ENCODE measurements at regions not wholly inside any gene's neighbourhood (a gene's known extent, or its start where the extent isn't known, plus 50 kb on each side); places are given as distances from the start of the nearest gene placed in this dataset.

DNA sequence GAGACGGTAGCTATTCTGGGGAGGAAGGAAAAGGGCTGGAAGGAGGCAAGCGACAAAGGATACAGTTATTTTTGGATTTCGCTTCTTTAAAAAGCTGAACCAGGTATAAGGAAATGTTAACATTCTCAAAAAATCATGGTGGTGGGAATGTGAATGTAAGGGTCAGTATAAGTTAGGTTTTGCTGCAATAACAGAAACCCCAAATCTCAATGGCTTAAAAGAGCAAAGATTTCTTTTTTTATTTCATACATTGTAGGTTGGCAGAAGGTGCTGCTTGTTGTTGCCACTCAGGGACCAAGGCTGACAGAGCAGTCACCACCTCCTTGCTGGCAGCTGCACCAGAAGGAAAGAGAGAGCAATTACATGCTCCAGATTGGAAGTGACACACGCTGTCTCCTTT, 176.3 kb upstream of the LPP start:
- no peak overlapping the region for H3K4me3 Mint-ChIP-seq
- no peaks in the 10 kb centered on the region for H3K9me3 Mint-ChIP-seq
- no peaks in the 10 kb centered on the region for H3K36me3 Mint-ChIP-seq
- no peaks in the 10 kb centered on the region for H3K27me3 Mint-ChIP-seq (ENCODE audit: low read depth in 3 of 3)
- H3K4me1 Mint-ChIP-seq: peaks cover 45 to 61% of the 10 kb centered on the region in 2 donors
- H3K27ac Mint-ChIP-seq: peak overlapping the region in 1 of 6 donors; percentile 27
- DNase-seq: no peak

DNA sequence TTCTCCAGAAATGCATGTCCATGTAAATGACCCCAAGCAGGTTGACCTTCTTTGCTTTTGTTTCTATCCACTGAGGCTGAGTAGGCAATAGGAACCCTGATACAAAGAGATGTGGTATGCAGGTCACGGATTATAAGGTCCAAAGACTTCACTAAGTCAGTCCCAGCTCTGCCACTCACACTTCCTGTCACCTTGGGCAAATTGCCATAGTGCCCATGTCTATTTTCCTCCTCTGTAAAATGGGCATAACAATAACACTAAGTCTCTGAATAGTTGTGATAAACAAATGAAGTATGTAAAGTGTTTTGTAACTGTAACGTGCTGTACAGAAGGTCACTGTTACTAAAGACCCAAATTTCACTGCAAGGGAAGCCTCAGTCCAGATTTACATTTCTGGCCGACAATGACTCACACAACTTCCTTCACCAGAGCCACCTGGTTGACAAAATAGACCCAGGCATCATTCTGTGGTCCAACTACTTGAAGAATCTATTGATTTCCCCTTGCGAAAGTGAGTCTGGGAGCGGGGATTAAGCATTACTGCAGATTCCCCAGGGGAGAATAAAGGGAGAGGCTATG, 175.4 kb upstream of the LPP start:
- no peaks in the 10 kb centered on the region for H3K27me3 Mint-ChIP-seq (ENCODE audit: low read depth in 3 of 3)
- peaks cover 46 to 55% of the 10 kb centered on the region in 2 donors for H3K4me1 Mint-ChIP-seq
- H3K9me3 Mint-ChIP-seq: no peaks in the 10 kb centered on the region
- H3K36me3 Mint-ChIP-seq: no peaks in the 10 kb centered on the region
- no peak overlapping the region for H3K4me3 Mint-ChIP-seq
- no peak for DNase-seq
- H3K27ac Mint-ChIP-seq: peak overlapping the region in 2 of 6 donors; percentile 16 to 36

DNA sequence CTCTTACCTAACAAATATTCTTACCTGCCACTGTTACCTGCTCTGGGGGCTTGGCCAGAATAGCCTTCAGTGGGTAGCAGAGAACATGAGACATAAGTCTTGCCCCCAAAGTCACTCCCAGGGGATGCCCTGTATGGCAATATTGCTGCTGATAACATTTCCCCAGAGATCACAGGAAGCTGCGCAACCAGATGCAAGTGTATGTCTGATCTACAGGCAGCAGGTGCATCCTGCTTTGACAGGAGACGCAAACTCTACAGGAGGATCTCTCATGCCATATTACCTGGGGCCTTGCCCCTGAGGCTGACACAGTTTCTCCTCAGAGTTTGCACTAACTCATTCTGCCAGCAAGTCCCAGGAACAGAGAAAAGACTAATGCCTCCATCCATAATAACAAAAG, 174.4 kb upstream of the LPP start:
- Mint-ChIP-seq H3K4me1 (peaks cover 37 to 46% of the 10 kb centered on the region in 2 donors), H3K27ac (peak overlapping the region in 1 of 6 donors; percentile 7), H3K36me3 (no peaks in the 10 kb centered on the region), H3K27me3 (ENCODE audit: low read depth in 3 of 3) (no peaks in the 10 kb centered on the region), H3K9me3 (no peaks in the 10 kb centered on the region), H3K4me3 (no peak overlapping the region)
- DNase-seq: no peak

DNA sequence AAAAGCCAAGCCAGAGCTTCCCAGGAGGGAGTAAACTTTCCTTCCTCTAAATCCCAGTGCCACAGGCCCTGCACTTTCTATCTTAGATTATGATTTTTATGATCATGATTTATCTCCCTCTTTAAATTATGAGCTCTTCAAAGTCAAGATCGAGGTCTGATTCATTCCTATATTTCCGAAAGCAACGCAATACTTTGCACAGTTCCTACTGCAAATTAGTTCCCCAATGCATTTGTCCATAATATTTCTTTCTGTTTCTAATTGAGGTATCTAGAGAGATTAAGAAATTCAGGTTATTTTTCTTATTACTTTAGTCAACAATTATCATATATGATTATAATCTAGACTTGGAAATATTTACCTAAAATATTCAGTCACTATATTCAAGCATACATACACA, 173.1 kb upstream of the LPP start:
- no peak for DNase-seq
- H3K9me3 Mint-ChIP-seq: no peaks in the 10 kb centered on the region
- peaks cover 0 to 3% (median 0%) of the 10 kb centered on the region in 3 donors for H3K36me3 Mint-ChIP-seq
- H3K4me3 Mint-ChIP-seq: no peak overlapping the region
- peaks cover 32 to 37% of the 10 kb centered on the region in 2 donors for H3K4me1 Mint-ChIP-seq
- H3K27ac Mint-ChIP-seq: peak overlapping the region in 1 of 6 donors; percentile 8
- no peaks in the 10 kb centered on the region for H3K27me3 Mint-ChIP-seq (ENCODE audit: low read depth in 3 of 3)

GRCh38 chr3:187982142-187982541, 171.8 kb upstream of the LPP start:
- H3K4me3 Mint-ChIP-seq: no peak overlapping the region
- peaks cover 0 to 1% (median 0%) of the 10 kb centered on the region in 3 donors for H3K27me3 Mint-ChIP-seq (ENCODE audit: low read depth in 3 of 3)
- DNase-seq: no peak
- H3K9me3 Mint-ChIP-seq: no peaks in the 10 kb centered on the region
- peak overlapping the region in 1 of 6 donors; percentile 50 for H3K27ac Mint-ChIP-seq
- peaks cover 41 to 42% of the 10 kb centered on the region in 2 donors for H3K4me1 Mint-ChIP-seq
- H3K36me3 Mint-ChIP-seq: peaks cover 0 to 3% (median 0%) of the 10 kb centered on the region in 3 donors

DNA sequence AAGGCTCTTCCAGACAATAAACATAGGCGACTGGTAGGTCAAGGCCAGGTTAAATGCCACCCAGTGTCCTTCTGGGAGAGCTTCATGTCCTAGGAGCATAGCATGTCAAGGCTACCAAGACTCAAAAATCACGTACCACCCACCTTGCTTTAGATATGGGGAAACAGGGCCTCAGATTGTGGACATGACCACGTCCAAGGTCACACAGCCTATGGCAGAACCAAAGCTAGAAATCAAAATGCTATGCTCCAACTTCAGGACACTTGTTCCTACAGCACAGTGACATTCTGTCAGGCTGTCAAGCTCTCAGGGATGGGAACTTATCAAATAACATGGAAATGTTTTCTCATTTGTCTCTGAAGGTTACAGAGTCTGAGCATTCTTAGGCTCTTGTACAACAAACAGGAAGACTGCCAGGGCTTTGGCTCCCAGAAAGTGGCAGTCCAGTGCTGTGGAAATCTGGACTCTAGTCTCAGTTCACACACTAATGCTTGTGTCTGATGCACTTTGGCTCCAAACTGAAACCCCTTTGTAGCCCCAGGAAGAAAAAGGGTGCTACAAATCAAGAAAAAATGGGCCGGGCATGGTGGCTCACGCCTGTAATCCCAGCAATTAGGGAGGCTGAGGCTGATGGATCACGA, 170.4 kb upstream of the LPP start:
- Mint-ChIP-seq H3K4me3 (no peak overlapping the region), H3K9me3 (no peaks in the 10 kb centered on the region), H3K4me1 (peaks cover 48 to 49% of the 10 kb centered on the region in 2 donors), H3K27ac (peak overlapping the region in 2 of 6 donors; percentile 1 to 20), H3K27me3 (ENCODE audit: low read depth in 3 of 3) (peaks cover 0 to 3% (median 3%) of the 10 kb centered on the region in 3 donors), H3K36me3 (peaks cover 0 to 3% (median 0%) of the 10 kb centered on the region in 3 donors)
- DNase-seq: no peak

- Mint-ChIP-seq H3K4me1 (peaks cover 37 to 40% of the 10 kb centered on the region in 2 donors), H3K4me3 (peak overlapping the region in 1 of 5 donors; percentile 5), H3K36me3 (peaks cover 0 to 3% (median 0%) of the 10 kb centered on the region in 3 donors), H3K27me3 (ENCODE audit: low read depth in 3 of 3) (peaks cover 0 to 3% (median 3%) of the 10 kb centered on the region in 3 donors), H3K9me3 (no peaks in the 10 kb centered on the region), H3K27ac (peak overlapping the region in 3 of 6 donors; percentile 3 to 55 (median 4))
- no peak for DNase-seq
Measured at GRCh38 chr3:187985647-187986046, 168.3 kb upstream of the LPP start.

GRCh38 chr3:187986514-187986934, 167.4 kb upstream of the LPP start:
- H3K36me3 Mint-ChIP-seq: peaks cover 0 to 3% (median 0%) of the 10 kb centered on the region in 3 donors
- H3K4me1 Mint-ChIP-seq: peaks cover 37 to 43% of the 10 kb centered on the region in 2 donors
- no peaks in the 10 kb centered on the region for H3K9me3 Mint-ChIP-seq
- peaks cover 0 to 3% (median 3%) of the 10 kb centered on the region in 3 donors for H3K27me3 Mint-ChIP-seq (ENCODE audit: low read depth in 3 of 3)
- peak overlapping the region in 5 of 6 donors; percentile 6 to 92 (median 87) for H3K27ac Mint-ChIP-seq
- peak overlapping the region; percentile 48 to 73 (median 68) for H3K4me3 Mint-ChIP-seq
- DNase-seq: peak in 2 of 3 donors; percentile 13 to 16

- H3K4me3 Mint-ChIP-seq: peak overlapping the region; percentile 48 to 73 (median 68)
- peaks cover 0 to 3% (median 0%) of the 10 kb centered on the region in 3 donors for H3K36me3 Mint-ChIP-seq
- peak overlapping the region; percentile 24 to 92 (median 74) for H3K27ac Mint-ChIP-seq
- H3K9me3 Mint-ChIP-seq: no peaks in the 10 kb centered on the region
- peaks cover 38 to 44% of the 10 kb centered on the region in 2 donors for H3K4me1 Mint-ChIP-seq
- H3K27me3 Mint-ChIP-seq (ENCODE audit: low read depth in 3 of 3): peaks cover 0 to 3% (median 3%) of the 10 kb centered on the region in 3 donors
- no peak for DNase-seq
Measured at GRCh38 chr3:187987187-187987586, 166.8 kb upstream of the LPP start.

DNA sequence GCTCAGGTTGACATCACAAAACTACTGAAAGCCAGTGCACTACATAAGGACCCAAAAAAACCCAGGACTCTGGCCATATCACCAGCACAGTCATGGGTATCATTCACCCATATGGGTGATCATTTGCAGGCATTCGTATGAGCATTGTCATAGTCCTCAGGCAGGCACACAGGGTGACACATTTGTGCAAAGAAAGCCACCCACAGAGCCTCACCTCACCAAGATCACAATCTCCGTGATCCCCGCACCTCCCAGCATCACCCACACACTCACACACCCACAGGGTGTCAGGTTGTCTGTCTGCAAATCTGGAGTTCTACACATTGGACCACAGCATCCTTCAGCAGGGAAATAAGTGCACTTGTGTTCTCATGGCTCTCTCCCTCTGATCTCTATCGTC, 166.0 kb upstream of the LPP start:
- peak overlapping the region; percentile 24 to 92 (median 74) for H3K27ac Mint-ChIP-seq
- H3K4me3 Mint-ChIP-seq: peak overlapping the region; percentile 48 to 73 (median 68)
- peaks cover 0 to 3% (median 0%) of the 10 kb centered on the region in 3 donors for H3K36me3 Mint-ChIP-seq
- peak; percentile 72 to 80 (median 79) for DNase-seq
- H3K27me3 Mint-ChIP-seq (ENCODE audit: low read depth in 3 of 3): peaks cover 0 to 3% (median 3%) of the 10 kb centered on the region in 3 donors
- H3K4me1 Mint-ChIP-seq: peaks cover 45 to 51% of the 10 kb centered on the region in 2 donors
- H3K9me3 Mint-ChIP-seq: no peaks in the 10 kb centered on the region

DNA sequence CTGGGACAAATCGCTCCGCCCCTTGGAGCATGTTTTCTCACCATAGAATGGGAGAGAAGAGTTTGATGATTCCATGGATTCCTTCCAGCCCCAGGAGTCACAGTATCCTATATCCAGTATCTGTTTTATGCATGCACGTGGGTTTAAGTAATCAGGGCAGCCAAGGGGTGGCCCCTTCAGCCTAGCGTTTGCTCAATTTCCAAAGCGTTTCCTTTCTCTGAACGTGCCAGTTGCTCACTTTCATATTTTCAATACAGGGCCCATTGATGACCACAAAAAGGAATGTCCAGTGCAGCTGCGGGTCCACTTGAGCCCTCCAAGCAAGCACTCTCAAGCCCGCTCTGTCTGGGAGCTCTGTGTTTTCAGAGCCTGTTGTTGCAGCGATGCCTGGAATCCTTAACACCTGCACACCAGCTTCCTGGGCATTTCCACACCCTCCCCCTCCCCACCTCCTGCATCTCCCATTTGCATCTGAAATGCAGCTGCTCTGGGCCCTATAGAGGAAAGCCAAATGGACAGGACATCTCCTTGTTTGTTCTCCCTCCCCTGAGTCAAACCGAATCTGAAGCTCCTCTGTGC, 164.3 kb upstream of the LPP start:
- DNase-seq: no peak
- peak overlapping the region in 1 of 6 donors; percentile 5 for H3K27ac Mint-ChIP-seq
- H3K4me3 Mint-ChIP-seq: no peak overlapping the region
- no peaks in the 10 kb centered on the region for H3K9me3 Mint-ChIP-seq
- peaks cover 0 to 3% (median 0%) of the 10 kb centered on the region in 3 donors for H3K36me3 Mint-ChIP-seq
- peaks cover 62 to 63% of the 10 kb centered on the region in 2 donors for H3K4me1 Mint-ChIP-seq
- peaks cover 0 to 9% (median 8%) of the 10 kb centered on the region in 3 donors for H3K27me3 Mint-ChIP-seq (ENCODE audit: low read depth in 3 of 3)

- Mint-ChIP-seq H3K27ac (peak overlapping the region; percentile 12 to 89 (median 76)), H3K4me1 (peaks cover 65 to 70% of the 10 kb centered on the region in 2 donors), H3K9me3 (no peaks in the 10 kb centered on the region), H3K4me3 (peak overlapping the region in 1 of 5 donors; percentile 61), H3K27me3 (ENCODE audit: low read depth in 3 of 3) (peaks cover 0 to 9% (median 7%) of the 10 kb centered on the region in 3 donors), H3K36me3 (no peaks in the 10 kb centered on the region)
- DNase-seq: no peak
Measured at GRCh38 chr3:187992609-187993008, 161.3 kb upstream of the LPP start.

- peaks cover 71 to 75% of the 10 kb centered on the region in 2 donors for H3K4me1 Mint-ChIP-seq
- H3K9me3 Mint-ChIP-seq: no peaks in the 10 kb centered on the region
- peak overlapping the region; percentile 76 to 95 (median 92) for H3K27ac Mint-ChIP-seq
- DNase-seq: peak; percentile 72 to 77 (median 73)
- H3K27me3 Mint-ChIP-seq (ENCODE audit: low read depth in 3 of 3): peaks cover 0 to 6% (median 5%) of the 10 kb centered on the region in 3 donors
- H3K4me3 Mint-ChIP-seq: peak overlapping the region; percentile 54 to 82 (median 60)
- no peaks in the 10 kb centered on the region for H3K36me3 Mint-ChIP-seq
Measured at GRCh38 chr3:187994221-187995042, 159.5 kb upstream of the LPP start.

Measured in immature natural killer cell (primary cell).